Left cardiac atrium (tissue), 4 donors: ENCODE measurements at regions not wholly inside any gene's neighbourhood (a gene's known extent, or its start where the extent isn't known, plus 50 kb on each side); places are given as distances from the start of the nearest gene placed in this dataset.

ENCODE experiments used
- ATAC-seq, 2 donors: fragments of 200-7000 bp; cut with Tn5 transposase; one replicate each; pipeline ENCODE4 v1.9.1; 2020; ENCODE audit warnings: mild to moderate bottlenecking in 2 of 2, moderate library complexity in 2 of 2
- DNase-seq: peaks from one replicate; pipeline ENCODE4 v3.0.0-alpha.2; 2020
- intact Hi-C, 2 donors: fragments of 100-400 bp; cut with DNase I; formaldehyde crosslinking; loops; one replicate each; pipeline versions ENCODE4 v1.14.1 to v1.15.1; 2022 to 2023
- donor health status: DM: no; HTN: yes; CAD: no.
- donor health status: DM: no; HTN: yes; CAD: no; lungs with severe emphysema.
- donor health status: DM: yes; HTN: yes; CAD: no.
- donor health status: Dilated cardiomyopathy.

GRCh38 chr1:56153276-56153675 is 426.1 kb downstream of the PLPP3 start:
- intact Hi-C loops = no loop called here
- ATAC-seq (no peak), DNase-seq (no peak)

GRCh38 chr1:56152635-56153034 is 426.7 kb downstream of the PLPP3 start:
- intact Hi-C loops = no loop called here
- no peak for DNase-seq
- ATAC-seq = no peak

- no peak for ATAC-seq
These were observed 428.0 kb downstream of the PLPP3 start for GRCh38 chr1:56151402-56151801.

GRCh38 chr1:56150441-56151215 is 428.7 kb downstream of the PLPP3 start:
- intact Hi-C loops = no loop called here

More at GRCh38 chr1:56151402-56151801, 428.0 kb downstream of the PLPP3 start:
- intact Hi-C loops = no loop called here
- no peak for DNase-seq

GRCh38 chr1:56149761-56150160 is 429.6 kb downstream of the PLPP3 start:
- intact Hi-C loops = no loop called here

More at GRCh38 chr1:56150441-56151215, 428.7 kb downstream of the PLPP3 start:
- DNase-seq (no peak), ATAC-seq (peak in 1 of 2 donors; percentile 59)

GRCh38 chr1:56148326-56149193 is 430.8 kb downstream of the PLPP3 start:
- no peak for ATAC-seq
- intact Hi-C loops = no loop called here

More at GRCh38 chr1:56149761-56150160, 429.6 kb downstream of the PLPP3 start:
- DNase-seq = no peak
- no peak for ATAC-seq

GRCh38 chr1:56147459-56147858 is 431.9 kb downstream of the PLPP3 start:
- no peak for DNase-seq
- no peak for ATAC-seq
- intact Hi-C loops = no loop called here

More at GRCh38 chr1:56148326-56149193, 430.8 kb downstream of the PLPP3 start:
- DNase-seq = no peak

- intact Hi-C loops = no loop called here
- DNase-seq (no peak), ATAC-seq (no peak)
These were observed 432.3 kb downstream of the PLPP3 start for GRCh38 chr1:56147034-56147433.

GRCh38 chr1:56146449-56146848 is 432.9 kb downstream of the PLPP3 start:
- peak; percentile 67 to 70 for ATAC-seq

GRCh38 chr1:56145581-56145980 is 433.8 kb downstream of the PLPP3 start:
- intact Hi-C loops = no loop called here
- ATAC-seq (no peak), DNase-seq (no peak)

More at GRCh38 chr1:56146449-56146848, 432.9 kb downstream of the PLPP3 start:
- intact Hi-C loops = no loop called here
- DNase-seq = no peak

GRCh38 chr1:56142301-56142700 is 437.1 kb downstream of the PLPP3 start:
- ATAC-seq (no peak), DNase-seq (no peak)
- intact Hi-C loops = no loop called here

GRCh38 chr1:56139836-56140235 is 439.5 kb downstream of the PLPP3 start:
- DNase-seq (no peak), ATAC-seq (no peak)
- intact Hi-C loops = no loop called here

- intact Hi-C loops = no loop called here
- ATAC-seq = no peak
- no peak for DNase-seq
These were observed 441.6 kb downstream of the PLPP3 start for GRCh38 chr1:56137521-56138505.

GRCh38 chr1:56137090-56137489 is 442.3 kb downstream of the PLPP3 start:
- ATAC-seq (no peak), DNase-seq (no peak)
- intact Hi-C loops = no loop called here

GRCh38 chr1:56135864-56136147 is 443.6 kb downstream of the PLPP3 start:
- ATAC-seq (no peak), DNase-seq (no peak)
- intact Hi-C loops = no loop called here

- ATAC-seq (no peak), DNase-seq (no peak)
- intact Hi-C loops = no loop called here
These were observed 444.1 kb downstream of the PLPP3 start for GRCh38 chr1:56135069-56135863.

GRCh38 chr1:56133522-56134472 is 445.6 kb downstream of the PLPP3 start:
- ATAC-seq (no peak), DNase-seq (no peak)
- intact Hi-C loops = no loop called here
